H9 (cell line): ENCODE measurements at regions not wholly inside any gene's neighbourhood (a gene's known extent, or its start where the extent isn't known, plus 50 kb on each side); places are given as distances from the start of the nearest gene placed in this dataset.

ENCODE experiments used
- DNase-seq: peaks from one replicate; pipeline ENCODE4 v3.0.0-alpha.2; 2017
- H2AFZ ChIP-seq: one replicate; pipeline ENCODE4 v1.6.1; 2013; ENCODE audit warnings: mild to moderate bottlenecking, low read length, control low read depth, moderate library complexity
- H2AK5ac ChIP-seq: 2 replicates; pipeline ENCODE4 v1.6.1; 2013; ENCODE audit warnings: low read length, control low read depth, mixed read lengths; ENCODE audit not compliant: insufficient read length
- H2BK120ac ChIP-seq: one replicate; pipeline ENCODE4 v1.6.1; 2013; ENCODE audit warnings: low read depth, mild to moderate bottlenecking, low read length, control low read depth, inconsistent platforms; ENCODE audit not compliant: poor library complexity, severe bottlenecking
- H2BK12ac ChIP-seq: 2 replicates; pipeline ENCODE4 v1.6.1; 2013; ENCODE audit warnings: low read length, control low read depth, mixed read lengths, low read depth; ENCODE audit not compliant: insufficient read length
- H2BK15ac ChIP-seq: 2 replicates; pipeline ENCODE4 v1.6.1; 2013; ENCODE audit warnings: low read depth, low read length, control low read depth
- H2BK20ac ChIP-seq: one replicate; pipeline ENCODE4 v1.6.1; 2013; ENCODE audit warnings: low read depth, mild to moderate bottlenecking, low read length, control low read depth, inconsistent platforms; ENCODE audit not compliant: poor library complexity, severe bottlenecking
- H2BK5ac ChIP-seq: 2 replicates; pipeline ENCODE4 v1.6.1; 2013; ENCODE audit warnings: low read length, control low read depth, mixed read lengths; ENCODE audit not compliant: insufficient read length
- H3K14ac ChIP-seq: 2 replicates; pipeline ENCODE4 v1.6.1; 2013; ENCODE audit warnings: low read length, control low read depth; ENCODE audit not compliant: insufficient read depth
- H3K18ac ChIP-seq: 2 replicates; pipeline ENCODE4 v1.6.1; 2013; ENCODE audit warnings: low read depth, mild to moderate bottlenecking, mixed read lengths, low read length, control low read depth; ENCODE audit not compliant: insufficient read length
- H3K23ac ChIP-seq: 2 replicates; pipeline ENCODE4 v1.6.1; 2013; ENCODE audit warnings: low read length, control low read depth, mixed read lengths, low read depth; ENCODE audit not compliant: insufficient read length
- H3K23me2 ChIP-seq: 2 replicates; pipeline ENCODE4 v1.6.1; 2013; ENCODE audit warnings: low read depth, mild to moderate bottlenecking, mixed read lengths, low read length, control low read depth; ENCODE audit not compliant: insufficient read length, poor library complexity, severe bottlenecking
- H3K27ac ChIP-seq: 2 replicates; pipeline ENCODE4 v1.5.1; 2013; ENCODE audit warnings: low read length, control low read depth, mixed read lengths, low read depth; ENCODE audit not compliant: insufficient read length
- H3K27me3 ChIP-seq: 2 replicates; pipeline ENCODE4 v1.6.1; 2013; ENCODE audit warnings: low read length, control low read depth, inconsistent platforms; ENCODE audit not compliant: insufficient read depth
- H3K4ac ChIP-seq: 2 replicates; pipeline ENCODE4 v1.6.1; 2013; ENCODE audit warnings: low read depth, mild to moderate bottlenecking, control low read depth, inconsistent platforms, low read length, moderate library complexity
- H3K4me1 ChIP-seq: 2 replicates; pipeline ENCODE4 v1.6.1; 2013; ENCODE audit warnings: low read length, control low read depth, inconsistent platforms; ENCODE audit not compliant: insufficient read depth
- H3K4me2 ChIP-seq: 2 replicates; pipeline ENCODE4 v1.6.1; 2013; ENCODE audit warnings: low read length, control low read depth, mixed read lengths; ENCODE audit not compliant: insufficient read length, insufficient read depth
- H3K56ac ChIP-seq: 2 replicates; pipeline ENCODE4 v1.6.1; 2013; ENCODE audit warnings: low read depth, mild to moderate bottlenecking, mixed read lengths, low read length, control low read depth; ENCODE audit not compliant: insufficient read length
- H3K79me1 ChIP-seq: 2 replicates; pipeline ENCODE4 v1.6.1; 2013; ENCODE audit warnings: low read depth, mild to moderate bottlenecking, moderate library complexity, low read length, control low read depth, inconsistent platforms; ENCODE audit not compliant: insufficient read depth, poor library complexity, severe bottlenecking
- H3K79me2 ChIP-seq: 2 replicates; pipeline ENCODE4 v1.6.1; 2013; ENCODE audit warnings: low read length, control low read depth, inconsistent platforms; ENCODE audit not compliant: insufficient read depth
- H3K9ac ChIP-seq: 2 replicates; pipeline ENCODE4 v1.6.1; 2013; ENCODE audit warnings: low read length, control low read depth, mixed read lengths; ENCODE audit not compliant: insufficient read length; ENCODE audit errors: extremely low read depth
- H3K9me3 ChIP-seq: one replicate; pipeline ENCODE4 v1.6.1; 2013; ENCODE audit warnings: low read depth, low read length, inconsistent platforms; ENCODE audit not compliant: control insufficient read depth
- H3T11ph ChIP-seq: one replicate; pipeline ENCODE4 v1.6.1; 2013; ENCODE audit warnings: mild to moderate bottlenecking, low read length, control low read depth, inconsistent platforms
- H4K20me1 ChIP-seq: one replicate; pipeline ENCODE4 v1.6.1; 2013; ENCODE audit not compliant: control insufficient read depth, insufficient read length, insufficient read depth
- H4K5ac ChIP-seq: 2 replicates; pipeline ENCODE4 v1.6.1; 2013; ENCODE audit warnings: low read depth, mild to moderate bottlenecking, mixed read lengths, low read length, control low read depth; ENCODE audit not compliant: insufficient read length
- H4K8ac ChIP-seq: replicated peaks from 2 replicates; pipeline ENCODE4 v1.6.1; 2013; ENCODE audit warnings: low read length, control low read depth, mixed read lengths, low read depth; ENCODE audit not compliant: insufficient read length
- H4K91ac ChIP-seq: 2 replicates; pipeline ENCODE4 v1.6.1; 2013; ENCODE audit warnings: low read depth, mild to moderate bottlenecking, moderate library complexity, mixed read lengths, low read length, control low read depth; ENCODE audit not compliant: insufficient read length
- H3K27ac Mint-ChIP-seq, 3 experiments: 2 replicates in 2 of 3; 3 replicates in 1 of 3; pipeline ENCODE4 v1.8.0; 2020 to 2021; ENCODE audit warnings: mixed read lengths in 3 of 3, mild to moderate bottlenecking in 1 of 3, moderate library complexity in 1 of 3
- H3K27me3 Mint-ChIP-seq: 2 replicates; pipeline ENCODE4 v1.8.0; 2021; ENCODE audit warnings: low read depth, mild to moderate bottlenecking, moderate library complexity, mixed read lengths
- H3K36me3 Mint-ChIP-seq, 3 experiments: 2 replicates in 2 of 3; 3 replicates in 1 of 3; pipeline ENCODE4 v1.8.0; 2020 to 2021; ENCODE audit warnings: low read depth in 3 of 3, mixed read lengths in 3 of 3; ENCODE audit not compliant: insufficient read depth in 1 of 3
- H3K4me1 Mint-ChIP-seq, 2 experiments: 2 replicates each; pipeline ENCODE4 v1.8.0; 2020; ENCODE audit warnings: mixed read lengths in 2 of 2
- H3K4me3 Mint-ChIP-seq, 2 experiments: 2 replicates in 1 of 2; 3 replicates in 1 of 2; pipeline ENCODE4 v1.8.0; 2020 to 2021; ENCODE audit warnings: mild to moderate bottlenecking in 2 of 2, mixed read lengths in 2 of 2, moderate library complexity in 1 of 2
- H3K9me3 Mint-ChIP-seq, 2 experiments: 2 replicates in 1 of 2; 3 replicates in 1 of 2; pipeline ENCODE4 v1.8.0; 2020; ENCODE audit warnings: mild to moderate bottlenecking in 2 of 2, mixed read lengths in 2 of 2, moderate library complexity in 1 of 2
- CTCF ChIP-seq: fragments of 200-600 bp; sonication (generic); conservative IDR thresholded peaks from 3 replicates; pipeline ENCODE4 v1.8.0; 2021; ENCODE audit warnings: antibody characterized with exemption, mild to moderate bottlenecking
- WGBS: extraction: QIAGEN DNeasy Blood & Tissue Kit; methylation state at CpG from one replicate; pipeline ENCODE4 v1.1.7; 2013; ENCODE audit warnings: missing lambda C conversion rate, low lambda C conversion rate, mixed read lengths; ENCODE audit not compliant: insufficient read length; ENCODE audit errors: extremely low coverage; 5-methylcytosine and 5-hydroxymethylcytosine counted together

- H3K23ac ChIP-seq, result no peak overlapping the region
- no CpG with 5 or more reads among the region's 8 CpGs for WGBS
- no peak for DNase-seq
- Mint-ChIP-seq H3K36me3 (no peaks in the 10 kb centered on the region), H3K9me3 (no peaks in the 10 kb centered on the region; a peak in 1 of 5 replicates), H3K27ac (no peak overlapping the region), H3K4me3 (no peak overlapping the region), H3K4me1 (peaks cover 5 to 7% of the 10 kb centered on the region in 2 experiments; a peak in 3 of 4 replicates), H3K27me3 (peaks cover 2% of the 10 kb centered on the region)
- H3K14ac ChIP-seq, result no peak overlapping the region
- no peak overlapping the region for H3K9ac ChIP-seq
- H2BK120ac ChIP-seq, result no peak overlapping the region
- no peaks in the 10 kb centered on the region for H3K9me3 ChIP-seq
- no peak overlapping the region for H3K18ac ChIP-seq
- no peak overlapping the region for H4K8ac ChIP-seq
- H2BK20ac ChIP-seq, result no peak overlapping the region
- no peak overlapping the region for H4K5ac ChIP-seq
- no peak overlapping the region for H2BK5ac ChIP-seq
- no peak for TF ChIP-seq CTCF
- H2BK15ac ChIP-seq, result no peak overlapping the region
- H3K79me2 ChIP-seq, result no peaks in the 10 kb centered on the region
- no peak overlapping the region for H4K91ac ChIP-seq
- no peaks in the 10 kb centered on the region for H4K20me1 ChIP-seq
- no peak overlapping the region for H2AK5ac ChIP-seq
- no peak overlapping the region for H3K27ac ChIP-seq
- H2AFZ ChIP-seq, result no peak overlapping the region
- H3K23me2 ChIP-seq, result no peaks in the 10 kb centered on the region
- no peak overlapping the region for H3K4me2 ChIP-seq
- H2BK12ac ChIP-seq, result no peak overlapping the region
- no peak overlapping the region for H3T11ph ChIP-seq
- no peaks in the 10 kb centered on the region; the same call in 1 of the 2 replicates for H3K27me3 ChIP-seq
- no peaks in the 10 kb centered on the region for H3K4me1 ChIP-seq
- no peaks in the 10 kb centered on the region for H3K79me1 ChIP-seq
- H3K4ac ChIP-seq, result no peak overlapping the region
- H3K56ac ChIP-seq, result no peak overlapping the region
Measured at GRCh38 chr15:38624244-38625205, 59.9 kb upstream of the RASGRP1 start.
